GM23338 (cell line): ENCODE measurements at regions not wholly inside any gene's neighbourhood (a gene's known extent, or its start where the extent isn't known, plus 50 kb on each side); places are given as distances from the start of the nearest gene placed in this dataset.

Source experiments
- ATAC-seq: fragments of 200-7000 bp; cut with Tn5 transposase; 3 replicates; pipeline ENCODE4 v1.9.1; 2020
- DNase-seq: peaks from one replicate; pipeline ENCODE4 v3.0.0-alpha.2; 2015; ENCODE audit warnings: low spot score
- H2AFZ ChIP-seq: fragments of 200-600 bp; sonication (generic); 2 replicates; pipeline ENCODE4 v1.8.0; 2016; ENCODE audit warnings: antibody characterized with exemption, mild to moderate bottlenecking, moderate library complexity
- H3F3A ChIP-seq: fragments of 200-600 bp; sonication (generic); replicated peaks from 2 replicates; pipeline ENCODE4 v1.8.0; 2017; ENCODE audit warnings: antibody characterized with exemption, mixed run types, low read depth
- H3K27ac ChIP-seq: fragments of 200-600 bp; sonication (generic); 2 replicates; pipeline ENCODE4 v1.6.1; 2016; ENCODE audit warnings: low read depth
- H3K27me3 ChIP-seq: fragments of 200-600 bp; sonication (generic); 2 replicates; pipeline ENCODE4 v1.8.0; 2016; ENCODE audit warnings: mild to moderate bottlenecking, mixed run types, moderate library complexity; ENCODE audit not compliant: insufficient read depth
- H3K36me3 ChIP-seq: fragments of 200-600 bp; sonication (generic); 2 replicates; pipeline ENCODE4 v1.8.0; 2016; ENCODE audit warnings: mild to moderate bottlenecking; ENCODE audit not compliant: insufficient read depth
- H3K4me1 ChIP-seq: fragments of 200-600 bp; sonication (generic); 2 replicates; pipeline ENCODE4 v1.8.0; 2016; ENCODE audit warnings: mild to moderate bottlenecking, moderate library complexity; ENCODE audit not compliant: insufficient read depth
- H3K4me2 ChIP-seq: fragments of 200-600 bp; sonication (generic); 2 replicates; pipeline ENCODE4 v1.7.1; 2017; ENCODE audit warnings: mixed run types
- H3K4me3 ChIP-seq: fragments of 200-600 bp; sonication (generic); 2 replicates; pipeline ENCODE4 v1.6.1; 2016; ENCODE audit warnings: mixed run types
- H3K79me2 ChIP-seq: fragments of 200-600 bp; sonication (generic); replicated peaks from 2 replicates; pipeline ENCODE4 v1.8.0; 2017; ENCODE audit warnings: mild to moderate bottlenecking; ENCODE audit not compliant: insufficient read depth
- H3K9me2 ChIP-seq: fragments of 200-600 bp; sonication (generic); 2 replicates; pipeline ENCODE4 v1.8.0; 2017; ENCODE audit not compliant: insufficient read depth
- H4K20me1 ChIP-seq: fragments of 200-600 bp; sonication (generic); replicated peaks from 2 replicates; pipeline ENCODE4 v1.8.0; 2017; ENCODE audit warnings: mild to moderate bottlenecking; ENCODE audit not compliant: insufficient read depth
- H3K27ac Mint-ChIP-seq: 2 replicates; pipeline ENCODE4 v1.8.0; 2020; ENCODE audit warnings: inconsistent platforms, mild to moderate bottlenecking, moderate library complexity, mixed read lengths
- H3K27me3 Mint-ChIP-seq: 3 replicates; pipeline ENCODE4 v1.8.0; 2022; ENCODE audit warnings: low read depth, mild to moderate bottlenecking, moderate library complexity, mixed read lengths, inconsistent platforms; ENCODE audit not compliant: insufficient read depth, poor library complexity
- H3K36me3 Mint-ChIP-seq: 3 replicates; pipeline ENCODE4 v1.8.0; 2021; ENCODE audit warnings: low read depth, mild to moderate bottlenecking, inconsistent platforms, moderate library complexity, mixed read lengths
- H3K4me1 Mint-ChIP-seq: 3 replicates; pipeline ENCODE4 v1.8.0; 2020; ENCODE audit warnings: mild to moderate bottlenecking, inconsistent platforms, mixed read lengths
- H3K4me3 Mint-ChIP-seq: 3 replicates; pipeline ENCODE4 v1.8.0; 2021; ENCODE audit warnings: moderate library complexity, mild to moderate bottlenecking, inconsistent platforms, mixed read lengths
- H3K9me3 Mint-ChIP-seq: 3 replicates; pipeline ENCODE4 v1.8.0; 2020; ENCODE audit warnings: moderate library complexity, mild to moderate bottlenecking, inconsistent platforms, mixed read lengths
- CREB1 ChIP-seq: fragments of 250-450 bp; sonication (Bioruptor Pico); IDR thresholded peaks from 2 replicates; pipeline ENCODE4 v1.5.0; 2020; ENCODE audit warnings: low read depth, mild to moderate bottlenecking, moderate library complexity
- CTCF ChIP-seq, 2 experiments: fragments of 200-600 bp in 1 of 2; sonication (generic) in 1 of 2; conservative IDR thresholded peaks; 2 replicates each; pipeline versions ENCODE4 v1.5.1 to v1.6.1; 2016 to 2017; ENCODE audit warnings: antibody characterized with exemption in 2 of 2, low read depth in 2 of 2, mild to moderate bottlenecking in 2 of 2, moderate library complexity in 1 of 2
- ETS1 ChIP-seq: IDR thresholded peaks from 2 replicates; pipeline ENCODE4 v1.6.1; 2016; ENCODE audit warnings: antibody characterized with exemption
- EZH2 ChIP-seq: fragments of 200-600 bp; sonication (generic); IDR thresholded peaks from one replicate; pipeline ENCODE4 v1.8.0; 2017; ENCODE audit warnings: antibody characterized with exemption, mild to moderate bottlenecking, low read depth; ENCODE audit not compliant: unreplicated experiment
- EZH2phosphoT487 ChIP-seq: fragments of 200-600 bp; sonication (generic); IDR thresholded peaks from one replicate; pipeline ENCODE4 v1.8.1; 2018; ENCODE audit warnings: antibody characterized with exemption; ENCODE audit not compliant: unreplicated experiment
- JUNB ChIP-seq: IDR thresholded peaks from one replicate; pipeline ENCODE4 v1.6.1; 2016; ENCODE audit warnings: antibody characterized with exemption; ENCODE audit not compliant: unreplicated experiment
- NANOG ChIP-seq: IDR thresholded peaks from 2 replicates; pipeline ENCODE4 v1.6.1; 2016; ENCODE audit warnings: antibody characterized with exemption, borderline replicate concordance
- POLR2AphosphoS5 ChIP-seq: IDR thresholded peaks from 2 replicates; pipeline ENCODE4 v1.6.1; 2016; ENCODE audit warnings: antibody characterized with exemption, low read depth
- REST ChIP-seq: IDR thresholded peaks from one replicate; pipeline ENCODE4 v1.6.1; 2018; ENCODE audit warnings: antibody characterized with exemption; ENCODE audit not compliant: unreplicated experiment
- STAT1 ChIP-seq: IDR thresholded peaks from one replicate; pipeline ENCODE4 v1.6.1; 2016; ENCODE audit warnings: antibody characterized with exemption; ENCODE audit not compliant: unreplicated experiment
- ZNF114 ChIP-seq: fragments of 250-450 bp; sonication (Bioruptor Pico); IDR thresholded peaks from 2 replicates; pipeline ENCODE4 v1.5.0; 2020; ENCODE audit warnings: mild to moderate bottlenecking, moderate library complexity
- ZNF331 ChIP-seq: fragments of 250-450 bp; sonication (Bioruptor Pico); IDR thresholded peaks from 2 replicates; pipeline ENCODE4 v1.5.0; 2020; ENCODE audit warnings: low read depth, mild to moderate bottlenecking, moderate library complexity
- TF ChIP-seq, protein P1 (sequence below): fragments of 250-450 bp; sonication (Bioruptor Pico); IDR thresholded peaks from 2 replicates; pipeline ENCODE4 v1.5.0; 2020; ENCODE audit warnings: mild to moderate bottlenecking, moderate library complexity

DNA sequence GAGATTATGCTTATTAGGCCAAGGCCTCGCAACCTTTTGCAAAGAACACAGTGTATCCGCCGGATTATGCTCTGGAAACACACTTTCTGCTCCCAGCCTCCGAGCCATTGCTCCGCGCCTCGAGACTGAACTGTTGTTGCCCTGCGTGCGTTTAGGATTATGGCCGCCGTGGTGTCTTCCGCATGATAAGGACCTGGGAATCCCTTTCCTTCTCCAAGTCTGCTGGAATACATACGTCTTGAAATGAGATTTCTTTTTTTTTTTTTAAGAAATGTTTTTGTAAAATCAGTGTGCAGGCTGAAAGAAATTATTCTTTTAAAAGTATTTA lies 89.8 kb upstream of the SOX1 start:
- H3K27ac Mint-ChIP-seq, result no peak overlapping the region
- no peak overlapping the region for H3K4me2 ChIP-seq
- H3K79me2 ChIP-seq, result no peaks in the 10 kb centered on the region
- peaks cover 3% of the 10 kb centered on the region; the same call in 1 of the 2 replicates for H3K4me1 ChIP-seq
- ATAC-seq, result no peak
- H3K27me3 ChIP-seq, result no peaks in the 10 kb centered on the region
- TF ChIP-seq EZH2, result no peak
- TF ChIP-seq JUNB, result no peak
- TF ChIP-seq ZNF114 (CRISPR knock-in tag), result no peak
- TF ChIP-seq, protein P1, sequence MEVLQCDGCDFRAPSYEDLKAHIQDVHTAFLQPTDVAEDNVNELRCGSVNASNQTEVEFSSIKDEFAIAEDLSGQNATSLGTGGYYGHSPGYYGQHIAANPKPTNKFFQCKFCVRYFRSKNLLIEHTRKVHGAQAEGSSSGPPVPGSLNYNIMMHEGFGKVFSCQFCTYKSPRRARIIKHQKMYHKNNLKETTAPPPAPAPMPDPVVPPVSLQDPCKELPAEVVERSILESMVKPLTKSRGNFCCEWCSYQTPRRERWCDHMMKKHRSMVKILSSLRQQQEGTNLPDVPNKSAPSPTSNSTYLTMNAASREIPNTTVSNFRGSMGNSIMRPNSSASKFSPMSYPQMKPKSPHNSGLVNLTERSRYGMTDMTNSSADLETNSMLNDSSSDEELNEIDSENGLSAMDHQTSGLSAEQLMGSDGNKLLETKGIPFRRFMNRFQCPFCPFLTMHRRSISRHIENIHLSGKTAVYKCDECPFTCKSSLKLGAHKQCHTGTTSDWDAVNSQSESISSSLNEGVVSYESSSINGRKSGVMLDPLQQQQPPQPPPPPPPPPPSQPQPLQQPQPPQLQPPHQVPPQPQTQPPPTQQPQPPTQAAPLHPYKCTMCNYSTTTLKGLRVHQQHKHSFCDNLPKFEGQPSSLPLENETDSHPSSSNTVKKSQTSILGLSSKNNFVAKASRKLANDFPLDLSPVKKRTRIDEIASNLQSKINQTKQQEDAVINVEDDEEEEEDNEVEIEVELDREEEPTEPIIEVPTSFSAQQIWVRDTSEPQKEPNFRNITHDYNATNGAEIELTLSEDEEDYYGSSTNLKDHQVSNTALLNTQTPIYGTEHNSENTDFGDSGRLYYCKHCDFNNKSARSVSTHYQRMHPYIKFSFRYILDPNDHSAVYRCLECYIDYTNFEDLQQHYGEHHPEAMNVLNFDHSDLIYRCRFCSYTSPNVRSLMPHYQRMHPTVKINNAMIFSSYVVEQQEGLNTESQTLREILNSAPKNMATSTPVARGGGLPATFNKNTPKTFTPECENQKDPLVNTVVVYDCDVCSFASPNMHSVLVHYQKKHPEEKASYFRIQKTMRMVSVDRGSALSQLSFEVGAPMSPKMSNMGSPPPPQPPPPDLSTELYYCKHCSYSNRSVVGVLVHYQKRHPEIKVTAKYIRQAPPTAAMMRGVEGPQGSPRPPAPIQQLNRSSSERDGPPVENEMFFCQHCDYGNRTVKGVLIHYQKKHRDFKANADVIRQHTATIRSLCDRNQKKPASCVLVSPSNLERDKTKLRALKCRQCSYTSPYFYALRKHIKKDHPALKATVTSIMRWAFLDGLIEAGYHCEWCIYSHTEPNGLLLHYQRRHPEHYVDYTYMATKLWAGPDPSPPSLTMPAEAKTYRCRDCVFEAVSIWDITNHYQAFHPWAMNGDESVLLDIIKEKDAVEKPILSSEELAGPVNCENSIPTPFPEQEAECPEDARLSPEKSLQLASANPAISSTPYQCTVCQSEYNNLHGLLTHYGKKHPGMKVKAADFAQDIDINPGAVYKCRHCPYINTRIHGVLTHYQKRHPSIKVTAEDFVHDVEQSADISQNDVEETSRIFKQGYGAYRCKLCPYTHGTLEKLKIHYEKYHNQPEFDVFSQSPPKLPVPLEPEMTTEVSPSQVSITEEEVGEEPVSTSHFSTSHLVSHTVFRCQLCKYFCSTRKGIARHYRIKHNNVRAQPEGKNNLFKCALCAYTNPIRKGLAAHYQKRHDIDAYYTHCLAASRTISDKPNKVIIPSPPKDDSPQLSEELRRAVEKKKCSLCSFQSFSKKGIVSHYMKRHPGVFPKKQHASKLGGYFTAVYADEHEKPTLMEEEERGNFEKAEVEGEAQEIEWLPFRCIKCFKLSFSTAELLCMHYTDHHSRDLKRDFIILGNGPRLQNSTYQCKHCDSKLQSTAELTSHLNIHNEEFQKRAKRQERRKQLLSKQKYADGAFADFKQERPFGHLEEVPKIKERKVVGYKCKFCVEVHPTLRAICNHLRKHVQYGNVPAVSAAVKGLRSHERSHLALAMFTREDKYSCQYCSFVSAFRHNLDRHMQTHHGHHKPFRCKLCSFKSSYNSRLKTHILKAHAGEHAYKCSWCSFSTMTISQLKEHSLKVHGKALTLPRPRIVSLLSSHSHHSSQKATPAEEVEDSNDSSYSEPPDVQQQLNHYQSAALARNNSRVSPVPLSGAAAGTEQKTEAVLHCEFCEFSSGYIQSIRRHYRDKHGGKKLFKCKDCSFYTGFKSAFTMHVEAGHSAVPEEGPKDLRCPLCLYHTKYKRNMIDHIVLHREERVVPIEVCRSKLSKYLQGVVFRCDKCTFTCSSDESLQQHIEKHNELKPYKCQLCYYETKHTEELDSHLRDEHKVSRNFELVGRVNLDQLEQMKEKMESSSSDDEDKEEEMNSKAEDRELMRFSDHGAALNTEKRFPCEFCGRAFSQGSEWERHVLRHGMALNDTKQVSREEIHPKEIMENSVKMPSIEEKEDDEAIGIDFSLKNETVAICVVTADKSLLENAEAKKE (CRISPR knock-in tag), result no peak
- TF ChIP-seq ETS1, result no peak
- TF ChIP-seq POLR2AphosphoS5, result no peak
- no peak for TF ChIP-seq ZNF331
- no peak for TF ChIP-seq CTCF (conservative IDR thresholded peaks at IDR 0.05; ENCODE audit: low read depth in 2 of 2)
- TF ChIP-seq STAT1, result no peak
- TF ChIP-seq CREB1 (CRISPR knock-in tag), result no peak
- TF ChIP-seq EZH2phosphoT487, result no peak
- TF ChIP-seq REST, result no peak
- no peak for TF ChIP-seq NANOG
- H3K9me2 ChIP-seq, result peaks cover 6% of the 10 kb centered on the region; the same call in 1 of the 2 replicates
- H3K36me3 ChIP-seq, result no peaks in the 10 kb centered on the region
- H3K27me3 Mint-ChIP-seq, result peaks cover 26% of the 10 kb centered on the region
- peaks cover 12% of the 10 kb centered on the region; the same call in 2 of the 3 replicates for H3K9me3 Mint-ChIP-seq
- peaks cover 12% of the 10 kb centered on the region for H3F3A ChIP-seq
- no peak overlapping the region for H3K4me3 Mint-ChIP-seq
- H3K27ac ChIP-seq, result no peak overlapping the region
- peaks cover 2% of the 10 kb centered on the region; the same call in 1 of the 3 replicates for H3K36me3 Mint-ChIP-seq
- DNase-seq, result no peak
- no peaks in the 10 kb centered on the region for H4K20me1 ChIP-seq
- H3K4me1 Mint-ChIP-seq, result peaks cover 21% of the 10 kb centered on the region
- H3K4me3 ChIP-seq, result no peak overlapping the region
- H2AFZ ChIP-seq, result no peak overlapping the region
